Osteocyte (in vitro differentiated cells): ENCODE measurements at regions not wholly inside any gene's neighbourhood (a gene's known extent, or its start where the extent isn't known, plus 50 kb on each side); places are given as distances from the start of the nearest gene placed in this dataset.
"Not testable (repeated sequence)": the region's sequence is repeated elsewhere in the genome, so short reads cannot be mapped to it uniquely, and the experiment has no call there.

Experiments used
- DNase-seq: peaks from one replicate; pipeline ENCODE4 v3.0.0; 2021; ENCODE audit warnings: mixed read lengths; ENCODE audit not compliant: unreplicated experiment; ENCODE audit errors: extremely low spot score
- H3K27ac Mint-ChIP-seq: one replicate; pipeline ENCODE4 v1.8.0; 2021; ENCODE audit warnings: mild to moderate bottlenecking, mixed read lengths; ENCODE audit not compliant: unreplicated experiment
- H3K27me3 Mint-ChIP-seq: one replicate; pipeline ENCODE4 v1.8.0; 2021; ENCODE audit warnings: mixed read lengths; ENCODE audit not compliant: unreplicated experiment
- H3K36me3 Mint-ChIP-seq: one replicate; pipeline ENCODE4 v1.8.0; 2021; ENCODE audit warnings: mixed read lengths; ENCODE audit not compliant: unreplicated experiment
- H3K4me1 Mint-ChIP-seq: one replicate; pipeline ENCODE4 v1.8.0; 2021; ENCODE audit warnings: mixed read lengths; ENCODE audit not compliant: unreplicated experiment
- H3K4me3 Mint-ChIP-seq: one replicate; pipeline ENCODE4 v1.8.0; 2021; ENCODE audit warnings: mild to moderate bottlenecking, moderate library complexity, mixed read lengths; ENCODE audit not compliant: unreplicated experiment
- H3K9me3 Mint-ChIP-seq: one replicate; pipeline ENCODE4 v1.8.0; 2021; ENCODE audit warnings: mixed read lengths; ENCODE audit not compliant: unreplicated experiment
- CTCF ChIP-seq: fragments of 200-600 bp; sonication (generic); IDR thresholded peaks from 2 replicates; pipeline ENCODE4 v1.5.0; 2021; ENCODE audit warnings: antibody characterized with exemption, mild to moderate bottlenecking, moderate library complexity

GRCh38 chr21:33146467-33146866, 76.5 kb downstream of the OLIG1 start:
- peaks cover 44% of the 10 kb centered on the region for H3K27me3 Mint-ChIP-seq
- no peak overlapping the region for H3K27ac Mint-ChIP-seq
- DNase-seq, result no peak
- H3K4me3 Mint-ChIP-seq, result no peak overlapping the region
- no peaks in the 10 kb centered on the region for H3K36me3 Mint-ChIP-seq
- TF ChIP-seq CTCF, result no peak
- H3K4me1 Mint-ChIP-seq, result no peaks in the 10 kb centered on the region
- H3K9me3 Mint-ChIP-seq, result no peaks in the 10 kb centered on the region

DNA sequence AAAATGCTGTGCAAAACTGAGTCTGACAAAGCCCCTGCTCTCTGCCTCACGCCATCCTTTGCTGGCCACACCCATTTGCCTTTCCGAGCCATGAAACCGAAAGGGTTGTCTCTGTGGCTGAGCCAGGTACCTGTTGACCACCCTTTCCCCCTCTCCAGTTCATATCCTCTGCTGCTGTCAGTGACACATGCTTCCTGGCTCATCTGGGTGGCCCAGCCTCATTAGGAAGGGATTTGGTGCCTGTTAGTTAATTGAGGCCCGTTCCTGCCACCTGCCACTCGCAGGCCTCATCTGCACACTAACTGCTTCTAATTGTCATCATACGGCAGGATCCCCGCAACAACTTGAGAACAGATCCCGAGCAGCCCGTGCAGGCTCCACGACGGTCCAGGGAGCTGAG, 79.2 kb downstream of the OLIG1 start:
- Mint-ChIP-seq H3K4me1 (no peaks in the 10 kb centered on the region), H3K9me3 (no peaks in the 10 kb centered on the region), H3K36me3 (no peaks in the 10 kb centered on the region), H3K27me3 (peaks cover 47% of the 10 kb centered on the region), H3K4me3 (no peak overlapping the region), H3K27ac (no peak overlapping the region)
- no peak for TF ChIP-seq CTCF
- no peak for DNase-seq

DNA sequence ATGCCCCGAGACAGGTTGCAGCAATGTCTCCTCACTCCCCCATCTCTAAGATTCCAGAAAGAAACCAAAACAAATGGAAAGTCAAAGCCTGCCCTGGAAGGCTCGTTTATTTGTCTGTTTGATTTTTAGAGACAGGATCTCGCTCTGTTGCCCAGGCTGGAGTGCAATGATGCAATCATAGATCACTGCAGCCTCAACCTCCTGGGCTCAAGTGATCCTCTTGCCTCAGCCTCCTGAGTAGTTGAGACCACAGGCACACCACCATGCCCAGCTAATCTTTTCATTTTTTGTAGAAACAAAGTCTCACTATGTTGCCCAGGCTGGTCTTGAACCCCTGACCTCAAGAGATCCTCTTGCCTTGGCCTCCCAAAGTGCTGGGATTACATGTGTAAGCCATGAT, 78.8 kb upstream of the IFNAR2 start:
- H3K36me3 Mint-ChIP-seq, H3K27ac Mint-ChIP-seq, DNase-seq, H3K9me3 Mint-ChIP-seq, H3K4me1 Mint-ChIP-seq, H3K4me3 Mint-ChIP-seq: not testable (repeated sequence)
- peaks cover 39% of the 10 kb centered on the region for H3K27me3 Mint-ChIP-seq

DNA sequence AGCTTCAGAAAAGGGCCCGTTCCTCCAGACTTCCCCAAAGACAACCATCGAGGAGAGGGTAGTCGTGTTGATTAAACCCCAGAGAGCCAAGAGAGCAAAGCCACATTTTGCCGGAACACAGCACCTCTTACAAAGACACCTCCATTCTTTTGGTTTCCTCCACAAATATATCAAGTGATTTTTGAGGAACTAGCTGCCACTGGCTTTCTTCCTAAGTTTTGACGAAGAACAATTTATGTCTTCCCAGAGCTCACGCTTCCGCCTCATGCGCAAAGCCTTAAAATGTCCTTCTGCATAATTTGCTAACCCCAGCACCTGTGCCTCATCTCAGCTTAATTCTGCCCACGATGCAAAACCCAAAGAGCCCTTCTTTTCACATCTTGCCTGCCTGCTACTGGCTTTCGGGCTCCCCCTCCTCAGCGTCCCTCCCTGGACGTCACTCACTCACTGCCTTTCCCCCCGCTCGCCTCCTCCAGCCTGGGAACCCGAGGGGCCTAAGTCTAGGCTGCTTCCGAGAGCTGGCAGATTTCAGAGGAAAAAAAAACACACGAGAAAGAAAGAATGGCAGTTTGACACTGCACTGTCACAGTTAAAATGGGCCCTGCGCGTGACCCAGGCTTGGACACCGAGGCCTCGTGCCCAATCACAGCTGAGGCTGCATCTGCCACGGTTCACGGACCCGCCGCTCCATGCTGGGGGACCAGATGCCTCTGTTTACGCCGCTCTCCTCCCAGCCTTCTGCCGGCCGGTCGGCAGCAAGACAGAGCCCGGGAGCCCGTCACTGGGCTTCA, 77.6 kb upstream of the IFNAR2 start:
- H3K27ac Mint-ChIP-seq, result no peak overlapping the region
- H3K36me3 Mint-ChIP-seq, result no peaks in the 10 kb centered on the region
- peaks cover 30% of the 10 kb centered on the region for H3K27me3 Mint-ChIP-seq
- no peak for DNase-seq
- TF ChIP-seq CTCF, result no peak
- no peaks in the 10 kb centered on the region for H3K4me1 Mint-ChIP-seq
- H3K4me3 Mint-ChIP-seq, result no peak overlapping the region
- H3K9me3 Mint-ChIP-seq, result no peaks in the 10 kb centered on the region

- TF ChIP-seq CTCF, result no peak
- no peak overlapping the region for H3K27ac Mint-ChIP-seq
- no peak for DNase-seq
- H3K36me3 Mint-ChIP-seq, result no peaks in the 10 kb centered on the region
- no peaks in the 10 kb centered on the region for H3K9me3 Mint-ChIP-seq
- H3K27me3 Mint-ChIP-seq, result peaks cover 29% of the 10 kb centered on the region
- H3K4me3 Mint-ChIP-seq, result no peak overlapping the region
- no peaks in the 10 kb centered on the region for H3K4me1 Mint-ChIP-seq
Measured at GRCh38 chr21:33152732-33153130, 77.0 kb upstream of the IFNAR2 start.
